OCI-LY7 (cell line): ENCODE measurements at regions not wholly inside any gene's neighbourhood (a gene's known extent, or its start where the extent isn't known, plus 50 kb on each side); places are given as distances from the start of the nearest gene placed in this dataset.

Source experiments
- EZH2phosphoT487 ChIP-seq: fragments of 200-600 bp; sonication (generic); IDR thresholded peaks from 2 replicates; pipeline ENCODE4 v1.6.1; 2018; ENCODE audit warnings: low read depth, borderline replicate concordance, mild to moderate bottlenecking, mixed run types, antibody characterized with exemption, low read length, moderate library complexity, mixed read lengths
- TF ChIP-seq, protein P1 (sequence below): fragments of 200-600 bp; sonication (generic); conservative IDR thresholded peaks from 2 replicates; pipeline ENCODE4 v1.5.1; 2014; ENCODE audit warnings: mild to moderate bottlenecking, antibody characterized with exemption, low read length, moderate library complexity, mixed read lengths

DNA sequence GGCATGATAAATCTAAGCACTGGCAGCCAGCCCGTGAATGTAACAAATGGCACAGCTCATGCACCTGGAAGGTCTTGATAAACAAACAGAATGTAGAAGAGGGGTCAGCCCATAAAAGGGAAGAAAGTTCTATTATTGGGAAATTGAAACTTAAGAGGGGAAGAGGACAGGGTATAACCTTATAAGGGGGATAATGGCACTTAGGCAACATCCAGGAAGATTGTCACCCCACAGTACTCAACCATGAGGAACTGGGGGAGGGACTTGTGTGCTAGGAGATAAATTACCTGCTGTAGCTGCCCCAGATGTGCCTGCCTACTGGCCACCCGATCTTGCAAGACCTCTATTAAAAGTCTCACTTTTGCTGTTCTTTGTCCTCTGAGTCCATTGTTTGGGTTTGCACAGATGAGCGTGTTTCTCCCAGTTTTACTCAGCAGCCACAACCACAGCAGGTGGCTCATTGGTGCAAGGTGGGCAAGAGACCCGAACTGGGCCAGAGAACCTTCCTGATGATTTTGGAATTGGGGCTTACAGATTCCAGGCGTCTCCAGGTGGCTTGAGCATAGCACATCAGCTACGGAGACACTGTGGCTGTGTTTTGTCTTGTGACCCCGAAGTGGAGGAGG lies 79.0 kb upstream of the TAF1B start:
- TF ChIP-seq, protein P1, sequence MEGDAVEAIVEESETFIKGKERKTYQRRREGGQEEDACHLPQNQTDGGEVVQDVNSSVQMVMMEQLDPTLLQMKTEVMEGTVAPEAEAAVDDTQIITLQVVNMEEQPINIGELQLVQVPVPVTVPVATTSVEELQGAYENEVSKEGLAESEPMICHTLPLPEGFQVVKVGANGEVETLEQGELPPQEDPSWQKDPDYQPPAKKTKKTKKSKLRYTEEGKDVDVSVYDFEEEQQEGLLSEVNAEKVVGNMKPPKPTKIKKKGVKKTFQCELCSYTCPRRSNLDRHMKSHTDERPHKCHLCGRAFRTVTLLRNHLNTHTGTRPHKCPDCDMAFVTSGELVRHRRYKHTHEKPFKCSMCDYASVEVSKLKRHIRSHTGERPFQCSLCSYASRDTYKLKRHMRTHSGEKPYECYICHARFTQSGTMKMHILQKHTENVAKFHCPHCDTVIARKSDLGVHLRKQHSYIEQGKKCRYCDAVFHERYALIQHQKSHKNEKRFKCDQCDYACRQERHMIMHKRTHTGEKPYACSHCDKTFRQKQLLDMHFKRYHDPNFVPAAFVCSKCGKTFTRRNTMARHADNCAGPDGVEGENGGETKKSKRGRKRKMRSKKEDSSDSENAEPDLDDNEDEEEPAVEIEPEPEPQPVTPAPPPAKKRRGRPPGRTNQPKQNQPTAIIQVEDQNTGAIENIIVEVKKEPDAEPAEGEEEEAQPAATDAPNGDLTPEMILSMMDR = no peak
- no peak for TF ChIP-seq EZH2phosphoT487
